HCT116 (cell line): ENCODE measurements at regions not wholly inside any gene's neighbourhood (a gene's known extent, or its start where the extent isn't known, plus 50 kb on each side); places are given as distances from the start of the nearest gene placed in this dataset.
A peak's percentile ranks its signal among the peaks of the same experiment; 100 is the strongest.

Source experiments
- ATAC-seq: fragments of 200-7000 bp; cut with Tn5 transposase; 2 replicates; pipeline ENCODE4 v1.9.1; 2020; ENCODE audit warnings: mild to moderate bottlenecking, moderate library complexity
- BruUV-seq: library from RNA; stranded (reverse); fragments of 400-500 nt; replicated peaks from 2 replicates; lab custom pipeline; 2021; lab: Mats Ljungman, UMichigan
- CTCF ChIA-PET: fragments of 300-600 bp; sonication (Branson Sonifier 250); formaldehyde crosslinking; loops from one replicate; lab custom pipeline; 2021; ENCODE audit warnings: antibody characterized with exemption; lab: Charles Lee
- POLR2A ChIA-PET: fragments of 300-600, 350-600 bp; sonication (Branson Sonifier 250); formaldehyde crosslinking; loops from one replicate; lab custom pipeline; 2021; ENCODE audit warnings: antibody characterized with exemption; lab: Charles Lee
- RAD21 ChIA-PET, 2 experiments: fragments of 300-600 bp; sonication (Branson Sonifier 250); formaldehyde crosslinking; loops; one replicate each; lab custom pipeline; 2023; ENCODE audit warnings: low total read pairs in 2 of 2; ENCODE audit not compliant: uncharacterized antibody in 2 of 2, unreplicated experiment in 2 of 2, low non-redundant PET in 1 of 2; lab: Charles Lee
- DNase-seq: peaks from one replicate; pipeline ENCODE4 v3.0.0-alpha.2; 2010; ENCODE audit warnings: low read depth, low spot score
- H2AFZ ChIP-seq: fragments of 200-600 bp; shearing (Covaris generic), sonication (generic); 2 replicates; pipeline ENCODE4 v1.6.1; 2017; ENCODE audit warnings: low read depth, mixed run types, mixed read lengths, antibody characterized with exemption, low read length; ENCODE audit not compliant: poor library complexity, severe bottlenecking
- H3K27ac ChIP-seq: 2 replicates; pipeline ENCODE4 v1.5.1; 2012; ENCODE audit warnings: low read depth, low read length
- H3K27me3 ChIP-seq: fragments of 200-600 bp; sonication (generic); 2 replicates; pipeline ENCODE4 v1.6.1; 2016; ENCODE audit warnings: mixed run types, low read length, mixed read lengths; ENCODE audit not compliant: insufficient read depth
- H3K36me3 ChIP-seq, 2 experiments: fragments of 200-500 bp in 1 of 2; fragments of 200-600 bp in 1 of 2; sonication (Bioruptor generic) in 1 of 2; sonication (generic) in 1 of 2; 2 replicates each; pipeline versions ENCODE4 v1.5.1 to v1.6.1; 2014 to 2016; ENCODE audit warnings: low read length in 2 of 2, inconsistent platforms in 1 of 2, mixed read lengths in 1 of 2, mixed run types in 1 of 2; ENCODE audit not compliant: insufficient read depth in 2 of 2, control insufficient read depth in 1 of 2
- H3K4me1 ChIP-seq, 2 experiments: fragments of 200-600 bp in 1 of 2; sonication (generic) in 1 of 2; 2 replicates each; pipeline versions ENCODE4 v1.5.1 to v1.6.1; 2012 to 2017; ENCODE audit warnings: low read length in 2 of 2, inconsistent platforms in 1 of 2, mild to moderate bottlenecking in 1 of 2, mixed read lengths in 1 of 2, mixed run types in 1 of 2, moderate library complexity in 1 of 2; ENCODE audit not compliant: insufficient read depth in 2 of 2, control insufficient read depth in 1 of 2
- H3K4me2 ChIP-seq: fragments of 200-600 bp; sonication (generic); 2 replicates; pipeline ENCODE4 v1.6.1; 2017; ENCODE audit warnings: mixed run types, low read length, mixed read lengths
- H3K4me3 ChIP-seq, 2 experiments: fragments of 200-600 bp in 1 of 2; sonication (generic) in 1 of 2; replicated peaks in 1 of 2; 2 replicates each; pipeline ENCODE4 v1.5.1; 2011 to 2016; ENCODE audit warnings: low read length in 2 of 2, control low read depth in 1 of 2, low read depth in 1 of 2, mild to moderate bottlenecking in 1 of 2, mixed read lengths in 1 of 2, mixed run types in 1 of 2
- H3K79me2 ChIP-seq: fragments of 200-600 bp; sonication (generic); 2 replicates; pipeline ENCODE4 v1.6.1; 2017; ENCODE audit warnings: mild to moderate bottlenecking, mixed run types, low read length, moderate library complexity, mixed read lengths; ENCODE audit not compliant: insufficient read depth
- H3K9ac ChIP-seq: fragments of 200-600 bp; sonication (generic); 2 replicates; pipeline ENCODE4 v1.6.1; 2016; ENCODE audit warnings: low read length, mixed read lengths
- H3K9me2 ChIP-seq: fragments of 200-600 bp; sonication (generic), shearing (Covaris generic); 2 replicates; pipeline ENCODE4 v1.6.1; 2017; ENCODE audit warnings: mixed run types, mild to moderate bottlenecking, moderate library complexity; ENCODE audit not compliant: insufficient read depth
- H3K9me3 ChIP-seq, 2 experiments: fragments of 200-500 bp in 1 of 2; fragments of 200-600 bp in 1 of 2; sonication (Bioruptor generic) in 1 of 2; sonication (generic) in 1 of 2; 2 replicates each; pipeline ENCODE4 v1.6.1; 2014 to 2017; ENCODE audit warnings: low read length in 2 of 2, mixed read lengths in 2 of 2, inconsistent platforms in 1 of 2, low read depth in 1 of 2, mild to moderate bottlenecking in 1 of 2, mixed run types in 1 of 2, moderate library complexity in 1 of 2; ENCODE audit not compliant: control insufficient read depth in 1 of 2, insufficient read depth in 1 of 2
- H4K20me1 ChIP-seq: fragments of 200-600 bp; sonication (generic), shearing (Covaris generic); 2 replicates; pipeline ENCODE4 v1.6.1; 2017; ENCODE audit warnings: mixed run types, mild to moderate bottlenecking, moderate library complexity; ENCODE audit not compliant: insufficient read depth
- CBX3 ChIP-seq: IDR thresholded peaks from 2 replicates; pipeline ENCODE4 v1.6.1; 2012; ENCODE audit warnings: low read depth
- CTCF ChIP-seq, 3 experiments: fragments of 200-600 bp in 1 of 3; sonication (generic) in 1 of 3; IDR thresholded peaks in 2 of 3; conservative IDR thresholded peaks in 1 of 3; 2 replicates each; pipeline ENCODE4 v1.5.1; 2012 to 2017; ENCODE audit warnings: low read depth in 2 of 3, low read length in 2 of 3, antibody characterized with exemption in 1 of 3, borderline replicate concordance in 1 of 3, control low read depth in 1 of 3, mild to moderate bottlenecking in 1 of 3, mixed read lengths in 1 of 3, mixed run types in 1 of 3, moderate library complexity in 1 of 3; ENCODE audit not compliant: insufficient read depth in 1 of 3
- ELF1 ChIP-seq: IDR thresholded peaks from 2 replicates; pipeline ENCODE4 v1.6.1; 2012; ENCODE audit warnings: low read depth, borderline replicate concordance
- POLR2A ChIP-seq: IDR thresholded peaks from 2 replicates; pipeline ENCODE4 v1.7.0; 2011; ENCODE audit warnings: borderline replicate concordance; ENCODE audit not compliant: insufficient read depth, insufficient read length; ENCODE audit errors: extremely low read depth
- POLR2AphosphoS5 ChIP-seq: IDR thresholded peaks from 2 replicates; pipeline ENCODE4 v1.6.1; 2011; ENCODE audit warnings: mild to moderate bottlenecking, low read depth, low read length, moderate library complexity
- SIN3A ChIP-seq: IDR thresholded peaks from 2 replicates; pipeline ENCODE4 v1.6.1; 2012; ENCODE audit warnings: low read depth
- SRF ChIP-seq: IDR thresholded peaks from 2 replicates; pipeline ENCODE4 v1.6.1; 2012; ENCODE audit warnings: low read depth
- intact Hi-C: fragments of 100-400 bp; cut with micrococcal nuclease; formaldehyde crosslinking; loops from 2 replicates; pipeline ENCODE4 v1.10.0; 2022

DNA sequence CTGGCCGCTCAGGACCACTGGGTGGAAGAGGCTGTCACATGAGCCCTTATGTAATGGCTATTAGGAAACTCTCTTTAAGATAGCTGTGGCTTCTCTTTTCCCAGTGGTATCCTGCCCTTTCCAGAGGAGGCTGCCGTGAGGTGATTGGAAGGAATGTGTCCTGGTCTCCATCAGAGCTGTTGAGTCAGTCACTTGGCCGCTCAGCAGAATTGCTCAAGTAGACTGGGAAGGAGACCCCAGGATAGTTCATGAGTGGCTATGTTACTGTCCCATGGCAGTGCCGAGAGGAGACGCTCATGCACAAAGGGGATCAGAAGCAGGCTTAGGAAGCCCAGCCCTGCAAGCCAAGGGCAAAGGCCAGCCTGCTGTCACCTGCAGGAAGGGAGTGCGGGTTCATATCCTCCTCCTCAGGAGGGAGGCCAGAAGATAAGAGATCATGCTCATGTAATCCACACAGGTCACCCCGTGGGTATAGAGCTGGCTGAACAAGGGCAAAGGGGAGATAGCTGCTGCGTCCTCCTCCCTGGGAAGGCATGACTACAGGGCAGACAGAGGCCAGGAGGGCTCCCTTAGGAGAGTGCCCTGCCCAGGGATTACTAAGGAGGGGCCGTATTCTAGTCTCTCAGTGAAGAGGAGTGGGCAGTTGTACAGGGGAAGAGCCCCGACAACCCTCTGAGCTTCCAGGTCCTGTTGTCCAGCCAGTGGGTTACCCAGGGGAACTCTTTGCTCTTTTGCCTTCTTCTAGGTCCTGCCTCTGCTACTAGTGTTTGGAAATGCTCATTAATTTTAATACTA lies 137.0 kb upstream of the MAX start:
- POLR2A ChIA-PET: interaction anchor here (0.6 to 1.8 kb wide), 5 partner anchors 8 to 116 kb away, joined by 3 to 7 read pairs (median 3); no protein-coding TSS in a partner anchor
- TF ChIP-seq CBX3 (no peak), CTCF (IDR thresholded peaks at IDR 0.05 in 2 of 3, conservative IDR thresholded peaks at IDR 0.05 in 1 of 3; ENCODE audit: borderline replicate concordance in 1 of 3, insufficient read depth in 1 of 3, low read depth in 2 of 3, low read length in 2 of 3) (no peak), SIN3A (no peak), POLR2A (no peak), SRF (no peak), POLR2AphosphoS5 (no peak), ELF1 (no peak)
- DNase-seq (no peak), ATAC-seq (peak; percentile 32)
- H3K4me3 ChIP-seq: peak overlapping the region; percentile 44 to 49
- H3K27me3 ChIP-seq: no peaks in the 10 kb centered on the region
- H3K9me3 ChIP-seq: no peaks in the 10 kb centered on the region
- H3K4me1 ChIP-seq: peaks cover 33 to 59% of the 10 kb centered on the region in 2 experiments
- RAD21 ChIA-PET: interaction anchor here (0.7 kb wide), 2 partner anchors 70 to 72 kb away, joined by 3 read pairs; no protein-coding TSS in a partner anchor
- H3K9ac ChIP-seq: peak overlapping the region; percentile 42
- H3K36me3 ChIP-seq: no peaks in the 10 kb centered on the region
- no peaks in the 10 kb centered on the region for H3K9me2 ChIP-seq
- H3K27ac ChIP-seq: peak overlapping the region; percentile 41
- H4K20me1 ChIP-seq: no peaks in the 10 kb centered on the region
- H3K4me2 ChIP-seq: peak overlapping the region; percentile 70
- CTCF ChIA-PET: no interaction called here
- H2AFZ ChIP-seq: no peak overlapping the region
- no TSS peak for BruUV-seq
- intact Hi-C loops: loop anchor here (5.0 kb wide), 2 partner anchors 53 to 118 kb away; no protein-coding TSS in a partner anchor
- H3K79me2 ChIP-seq: no peaks in the 10 kb centered on the region
